ENCODE measurements at regions not wholly inside any gene's neighbourhood (a gene's known extent, or its start where the extent isn't known, plus 50 kb on each side); places are given as distances from the start of the nearest gene placed in this dataset.
"Not testable (repeated sequence)": the region's sequence is repeated elsewhere in the genome, so short reads cannot be mapped to it uniquely, and the experiment has no call there.

GRCh38 chr1:101370488-101370887 is 133.7 kb downstream of the S1PR1 start:
- no peak for DNase-seq (ENCODE audit: low spot score)

DNA sequence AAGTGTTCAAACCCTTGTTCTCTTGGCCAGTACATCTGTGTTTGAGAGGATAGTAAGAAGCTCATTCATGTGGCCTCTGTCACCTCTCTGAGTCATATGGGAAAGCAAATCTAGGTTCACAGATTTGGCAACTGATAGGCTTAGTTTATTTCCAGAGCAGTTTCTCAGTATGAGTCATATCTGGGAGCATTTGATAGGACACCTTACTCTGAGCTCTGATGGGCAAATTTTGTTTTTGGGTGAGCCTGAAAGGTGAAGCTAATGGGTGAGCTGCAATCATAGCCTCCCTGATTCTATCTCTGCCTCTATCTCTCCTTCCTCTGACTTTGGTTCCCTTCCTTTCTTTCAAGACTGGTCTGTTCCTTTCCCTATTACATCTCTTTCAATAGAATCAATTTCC is 134.4 kb downstream of the S1PR1 start:
- peak; percentile 5 for DNase-seq (ENCODE audit: low spot score)

DNA sequence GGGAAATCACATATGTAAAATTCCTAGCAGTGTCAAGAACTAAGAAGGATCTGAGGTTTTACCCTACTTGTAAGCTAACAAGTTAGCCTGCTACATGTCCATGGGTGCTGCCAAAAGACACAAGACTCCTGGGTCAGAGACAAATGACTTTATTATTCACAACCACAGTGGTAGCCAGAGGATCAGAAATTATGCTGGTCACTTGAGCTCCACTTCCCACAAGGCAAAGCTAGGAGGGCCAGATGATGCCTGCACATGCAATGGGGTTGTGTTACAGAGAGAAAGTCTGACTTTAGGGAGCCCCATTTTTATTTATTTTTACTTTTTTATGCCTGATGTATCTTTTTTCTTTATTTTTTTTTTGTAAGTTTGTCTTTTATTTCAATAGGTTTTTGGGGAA is 136.8 kb downstream of the S1PR1 start:
- no peak for DNase-seq (ENCODE audit: low spot score)

- not testable (repeated sequence) for DNase-seq (ENCODE audit: low spot score)
Measured at GRCh38 chr1:101375448-101375847, 138.6 kb downstream of the S1PR1 start.

DNA sequence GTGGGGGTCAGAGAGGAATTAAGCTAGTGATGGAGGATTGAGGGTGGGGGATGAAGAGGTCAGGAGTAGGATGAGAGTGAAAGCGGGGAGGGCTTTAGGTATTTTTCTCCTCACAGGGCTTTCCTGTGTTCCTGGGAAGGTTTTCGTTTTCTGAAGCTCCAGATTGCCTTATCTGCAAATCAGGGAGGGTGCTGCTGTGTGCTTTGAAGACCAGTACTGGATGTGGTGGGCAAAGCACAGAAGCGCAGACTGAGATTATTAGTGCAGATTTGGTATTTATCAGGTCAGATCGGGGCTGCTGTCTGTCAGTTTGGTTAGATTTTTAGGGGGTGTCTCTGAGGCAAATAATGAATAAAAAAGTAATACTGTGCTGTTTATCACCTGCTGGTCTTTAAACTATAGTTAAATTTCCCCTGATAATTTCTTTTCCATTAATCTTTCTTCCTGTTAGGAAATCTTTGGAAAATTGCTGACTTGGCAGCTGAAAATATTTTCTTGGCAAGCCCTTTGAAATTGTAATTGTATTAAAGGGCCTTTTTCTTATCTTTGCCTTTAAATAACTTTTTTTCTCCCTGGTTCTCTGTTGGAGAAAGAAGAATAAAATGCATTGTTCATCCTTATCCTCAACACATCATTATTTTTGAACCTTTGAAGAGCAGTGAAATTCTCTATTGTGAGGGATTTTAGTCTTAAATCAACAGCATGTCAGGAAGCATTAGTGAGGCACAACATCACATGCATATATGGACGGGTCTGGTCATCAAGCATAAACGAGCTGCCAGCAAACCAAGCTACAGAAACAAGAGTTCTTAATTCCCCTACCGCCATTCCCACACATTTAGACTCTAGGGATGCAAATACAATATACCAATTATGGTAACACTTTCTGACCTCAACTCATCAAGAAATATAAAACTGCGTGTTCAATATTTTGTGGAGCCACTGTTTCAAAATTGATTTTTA is 139.6 kb downstream of the S1PR1 start:
- DNase-seq (ENCODE audit: low spot score), result no peak

DNA sequence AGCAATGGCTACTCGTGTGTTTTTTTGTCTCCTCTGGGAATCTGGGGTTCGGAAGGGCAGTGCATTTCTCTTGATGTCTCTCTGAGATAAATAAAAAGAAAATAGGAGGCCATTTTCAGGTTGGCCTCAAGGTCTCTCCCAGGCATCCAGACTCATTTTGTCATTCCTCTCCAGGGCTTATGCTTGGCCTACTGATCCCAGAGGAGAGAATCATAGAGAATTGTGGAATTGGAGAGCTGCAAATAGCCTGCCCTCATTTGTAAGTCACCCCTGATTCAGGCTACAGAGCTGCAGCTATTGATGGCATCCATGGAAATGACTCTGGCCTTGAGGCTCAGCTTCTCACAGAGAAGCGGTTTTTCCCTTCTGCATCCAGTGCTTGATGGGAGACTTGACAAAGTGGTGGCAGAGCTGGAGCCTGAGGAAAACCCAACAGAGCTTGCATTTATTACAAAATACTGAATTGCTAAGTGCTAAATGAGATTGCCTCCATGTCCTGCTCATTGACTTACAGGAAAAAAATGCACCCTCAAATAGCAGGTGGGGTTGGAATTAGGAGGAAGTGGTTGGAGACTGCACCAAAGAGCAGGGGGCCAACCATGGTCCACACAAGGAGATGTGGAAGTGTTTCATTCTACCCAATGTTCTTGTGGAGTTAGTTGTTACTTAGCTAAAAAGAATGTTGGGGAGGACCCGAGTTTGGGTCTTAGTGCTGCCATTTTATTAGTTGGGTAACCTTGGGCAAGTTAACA is 140.4 kb downstream of the S1PR1 start:
- no peak for DNase-seq (ENCODE audit: low spot score)

GRCh38 chr1:101379037-101379436 is 142.2 kb downstream of the S1PR1 start:
- DNase-seq (ENCODE audit: low spot score), result no peak

- DNase-seq (ENCODE audit: low spot score), result no peak
Measured at GRCh38 chr1:101379950-101380349, 143.1 kb downstream of the S1PR1 start.

DNA sequence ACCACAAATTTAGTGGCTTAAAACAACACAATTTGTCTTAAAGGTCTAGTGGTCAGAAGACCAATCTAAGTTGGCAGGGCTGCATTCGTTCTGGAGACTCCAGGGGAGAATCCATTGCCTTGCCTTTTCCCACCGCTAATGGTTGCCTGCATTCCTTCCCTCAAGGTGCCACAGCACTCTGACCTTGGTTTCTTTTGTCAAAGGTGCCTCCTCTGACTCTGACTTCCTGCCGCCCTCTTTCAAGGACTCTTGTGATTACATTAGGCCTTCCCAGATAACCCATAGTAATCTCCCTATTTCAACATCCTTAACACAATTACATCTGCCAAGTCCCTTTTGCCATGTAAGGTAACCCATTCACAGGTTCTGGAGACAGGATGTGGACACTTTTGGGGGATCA is 145.3 kb downstream of the S1PR1 start:
- no peak for DNase-seq (ENCODE audit: low spot score)

GRCh38 chr1:101388904-101389546 is 152.2 kb downstream of the S1PR1 start:
- peak; percentile 7 for DNase-seq (ENCODE audit: low spot score)

DNA sequence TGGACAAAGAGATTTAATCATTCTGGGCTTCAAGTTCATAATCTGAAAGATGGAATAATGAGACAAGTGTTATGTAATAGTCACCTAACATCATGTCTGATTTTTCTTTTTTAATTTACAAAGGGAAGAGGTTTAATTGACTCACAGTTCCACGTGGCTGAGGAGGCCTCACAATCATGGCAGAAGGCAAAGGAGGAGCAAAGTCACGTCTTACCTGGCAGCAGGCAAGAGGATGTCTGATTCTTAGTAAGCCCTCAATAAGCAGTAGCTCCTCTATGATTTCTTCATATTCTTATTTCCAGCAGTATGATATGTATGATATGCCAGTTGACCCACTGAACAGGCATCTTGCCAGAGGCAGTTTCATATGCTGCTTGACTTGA is 152.7 kb downstream of the S1PR1 start:
- no peak for DNase-seq (ENCODE audit: low spot score)

DNA sequence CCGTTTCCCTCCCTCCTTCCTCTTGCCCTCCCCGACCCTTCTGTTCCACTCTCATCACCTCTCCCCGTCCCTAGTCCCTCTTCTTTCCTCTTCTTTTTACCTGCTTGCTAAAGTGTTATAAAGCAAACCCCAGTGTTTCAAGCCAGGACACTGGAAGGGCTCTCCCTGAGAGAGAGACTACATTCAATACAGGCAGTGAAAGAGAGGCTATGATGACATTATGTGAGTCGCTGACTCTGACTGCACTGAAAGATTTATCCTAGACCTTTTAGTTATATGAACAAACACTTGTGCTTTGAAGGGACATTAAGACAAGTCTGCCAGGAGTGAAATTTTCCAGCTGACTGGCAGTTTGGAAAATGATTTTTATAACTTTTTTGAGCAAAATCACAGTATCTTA is 155.7 kb downstream of the S1PR1 start:
- DNase-seq (ENCODE audit: low spot score), result no peak

DNA sequence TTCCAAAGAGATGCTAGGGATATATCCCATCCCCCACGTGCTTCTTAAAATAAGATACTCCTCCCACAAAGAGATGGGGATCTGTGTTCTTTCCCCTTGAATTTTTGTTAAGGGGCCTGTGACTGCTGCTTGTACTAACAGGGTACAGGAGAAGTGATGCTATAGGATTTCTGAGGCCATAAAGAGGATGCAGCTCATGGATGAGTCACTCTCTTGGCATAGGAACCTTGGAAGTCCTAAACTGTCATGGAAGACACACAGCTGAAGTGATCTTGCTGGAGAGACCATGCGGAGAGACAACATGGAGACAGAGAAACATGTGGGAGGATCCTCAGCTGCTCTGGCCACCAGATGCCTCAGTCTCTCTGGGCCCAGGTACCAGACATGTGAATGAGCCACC is 157.2 kb downstream of the S1PR1 start:
- DNase-seq (ENCODE audit: low spot score), result no peak

DNA sequence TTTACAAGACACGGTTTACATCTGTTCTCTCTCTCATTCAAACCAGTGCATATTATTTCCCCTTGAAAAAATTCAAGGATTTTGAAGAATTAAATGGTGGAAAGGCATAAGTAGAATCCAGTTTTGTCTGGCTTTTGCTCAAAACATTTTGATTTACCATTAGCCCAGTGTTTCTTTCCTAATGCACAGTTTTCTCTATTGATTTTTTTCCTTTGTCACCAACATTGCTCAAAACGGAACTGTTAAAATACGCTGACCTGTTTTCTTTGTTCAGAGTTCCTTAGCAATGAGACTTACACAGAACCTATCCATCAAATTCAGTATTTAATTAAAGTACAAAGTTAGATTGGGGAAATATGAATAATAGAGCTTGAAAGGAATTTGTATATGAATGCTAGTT is 162.4 kb downstream of the S1PR1 start:
- DNase-seq (ENCODE audit: low spot score), result no peak

GRCh38 chr1:101406271-101406670 is 169.5 kb downstream of the S1PR1 start:
- no peak for DNase-seq (ENCODE audit: low spot score)

DNA sequence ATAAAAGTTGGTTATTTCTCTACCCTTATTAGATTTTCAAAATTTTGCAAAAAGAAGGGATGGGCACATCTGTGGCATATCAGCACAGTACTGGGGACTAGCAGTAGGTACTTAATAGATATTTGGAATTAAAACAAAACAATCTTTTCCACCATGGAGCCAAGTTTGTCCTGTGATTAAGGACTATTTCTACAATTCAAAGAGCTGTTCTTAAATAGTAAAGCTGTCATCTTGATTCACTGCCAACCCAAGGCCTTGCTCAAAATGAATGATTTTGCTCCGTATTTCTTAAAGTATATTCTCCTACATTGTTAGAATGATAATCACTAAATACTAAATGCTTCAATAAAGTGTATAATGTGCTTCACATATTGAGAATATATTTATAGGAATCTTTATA is 169.9 kb downstream of the S1PR1 start:
- DNase-seq (ENCODE audit: low spot score), result no peak

DNA sequence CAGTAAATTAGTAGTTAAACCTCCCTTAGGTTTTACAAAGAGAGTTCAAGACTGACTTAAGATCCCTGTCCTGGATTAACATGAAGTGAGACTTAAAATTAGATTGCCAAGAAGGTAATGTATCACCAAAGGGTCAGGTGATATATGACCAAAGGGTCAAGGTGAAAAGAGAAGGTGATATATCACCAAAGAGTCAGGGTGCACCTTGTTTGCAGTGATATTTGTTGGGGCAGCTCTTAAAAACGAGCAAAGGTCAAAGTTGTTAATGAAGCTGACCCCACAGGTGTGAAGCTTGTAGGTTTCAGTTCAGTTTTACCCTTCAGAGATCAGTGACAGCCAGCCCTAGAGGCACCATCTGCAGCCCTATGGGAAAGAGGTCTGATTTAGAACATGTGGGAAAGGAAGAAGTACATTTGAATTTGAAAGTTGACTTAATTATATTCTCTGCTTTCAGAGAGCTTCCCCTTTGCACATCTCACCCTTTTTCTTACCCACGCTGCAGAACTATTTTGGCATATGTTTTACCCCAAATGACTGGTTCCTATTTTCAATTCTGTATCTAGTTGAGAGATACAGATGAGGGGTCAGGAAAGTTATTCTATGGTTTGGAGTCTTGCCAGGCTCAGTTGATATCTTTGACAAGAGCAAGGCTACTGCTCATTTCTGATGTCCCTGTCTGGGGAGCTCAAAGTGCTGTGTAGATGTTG is 170.8 kb downstream of the S1PR1 start:
- DNase-seq (ENCODE audit: low spot score), result no peak

GRCh38 chr1:101408212-101409042 is 171.6 kb downstream of the S1PR1 start:
- DNase-seq (ENCODE audit: low spot score), result no peak

- DNase-seq (ENCODE audit: low spot score), result no peak
Measured at GRCh38 chr1:101409102-101409501, 172.3 kb downstream of the S1PR1 start.

GRCh38 chr1:101410048-101410878 is 173.4 kb downstream of the S1PR1 start:
- no peak for DNase-seq (ENCODE audit: low spot score)
